ENCODE measurements at regions not wholly inside any gene's neighbourhood (a gene's known extent, or its start where the extent isn't known, plus 50 kb on each side); places are given as distances from the start of the nearest gene placed in this dataset.
"Not testable (repeated sequence)": the region's sequence is repeated elsewhere in the genome, so short reads cannot be mapped to it uniquely, and the experiment has no call there.

DNA sequence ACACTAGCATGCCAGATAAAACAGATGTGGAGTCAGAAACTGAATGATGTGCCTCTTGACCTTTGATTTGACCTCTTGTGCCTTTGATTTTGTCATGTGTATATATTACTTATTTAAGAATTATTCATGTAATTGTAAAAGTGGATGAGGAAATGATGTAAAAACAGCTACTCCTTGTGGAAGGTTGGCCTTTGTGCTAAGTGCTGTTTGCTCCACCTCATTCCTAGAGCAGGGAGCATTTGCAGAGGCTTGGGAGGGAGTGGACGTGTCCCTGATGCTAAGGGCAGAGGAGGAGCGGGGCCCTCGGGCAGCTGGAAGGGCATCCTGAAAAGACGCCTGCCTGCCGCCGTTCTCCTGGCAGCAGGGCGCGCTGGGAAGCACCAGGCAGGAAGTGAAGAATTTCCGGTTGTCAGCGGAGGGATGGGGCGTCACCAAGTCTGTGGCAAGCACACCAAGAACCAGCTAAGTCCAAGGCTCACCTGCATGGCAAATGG lies 197.6 kb upstream of the ZNF32 start:
- Histone ChIP-seq H3K27ac (ENCODE audit: low read length) (no peak overlapping the region), H3K9me3 (ENCODE audit: control insufficient read depth in 1 of 2, low read length in 2 of 2) (no peaks in the 10 kb centered on the region), H3K4me3 (ENCODE audit: low read depth in 1 of 2, low read length in 2 of 2) (no peak overlapping the region), H3K36me3 (ENCODE audit: control insufficient read depth in 1 of 2, insufficient read depth in 2 of 2, low read length in 2 of 2) (no peaks in the 10 kb centered on the region), H3K27me3 (ENCODE audit: low read depth, low read length) (no peaks in the 10 kb centered on the region), H3K4me1 (ENCODE audit: control insufficient read depth in 1 of 2, insufficient read depth in 2 of 2, low read length in 2 of 2) (no peaks in the 10 kb centered on the region)

DNA sequence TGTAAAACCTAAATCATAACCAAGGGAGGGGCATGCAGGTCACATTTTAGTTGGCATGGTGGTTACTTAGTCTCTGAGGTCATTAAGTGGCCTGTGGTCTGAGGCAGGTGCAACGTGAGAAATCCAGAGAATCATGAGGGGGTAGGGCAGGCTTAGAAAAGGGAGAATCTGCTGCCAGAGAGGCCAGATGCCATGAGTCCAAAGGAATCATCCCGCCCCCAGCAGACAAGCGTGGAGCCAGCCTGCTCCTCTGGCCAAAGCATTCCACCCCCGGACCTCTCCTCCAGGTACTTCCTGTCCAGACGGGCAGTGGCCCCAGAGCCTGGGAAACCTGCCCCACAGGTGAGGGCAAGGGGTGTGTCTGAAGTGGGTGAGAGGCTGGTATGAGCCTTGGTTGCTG lies 196.4 kb upstream of the ZNF32 start:
- H3K4me1 ChIP-seq (ENCODE audit: control insufficient read depth in 1 of 2, insufficient read depth in 2 of 2, low read length in 2 of 2) = no peaks in the 10 kb centered on the region
- H3K9me3 ChIP-seq (ENCODE audit: control insufficient read depth in 1 of 2, low read length in 2 of 2) = no peaks in the 10 kb centered on the region
- H3K27ac ChIP-seq (ENCODE audit: low read length) = no peak overlapping the region
- H3K36me3 ChIP-seq (ENCODE audit: control insufficient read depth in 1 of 2, insufficient read depth in 2 of 2, low read length in 2 of 2) = no peaks in the 10 kb centered on the region
- H3K27me3 ChIP-seq (ENCODE audit: low read depth, low read length) = no peaks in the 10 kb centered on the region
- H3K4me3 ChIP-seq (ENCODE audit: low read depth in 1 of 2, low read length in 2 of 2) = no peak overlapping the region

GRCh38 chr10:43844221-43844620 lies 195.5 kb upstream of the ZNF32 start:
- H3K27me3 ChIP-seq (ENCODE audit: low read depth, low read length) = no peaks in the 10 kb centered on the region
- no peak overlapping the region for H3K27ac ChIP-seq (ENCODE audit: low read length)
- H3K4me1 ChIP-seq (ENCODE audit: control insufficient read depth in 1 of 2, insufficient read depth in 2 of 2, low read length in 2 of 2) = no peaks in the 10 kb centered on the region
- no peak overlapping the region for H3K4me3 ChIP-seq (ENCODE audit: low read depth in 1 of 2, low read length in 2 of 2)
- H3K36me3 ChIP-seq (ENCODE audit: control insufficient read depth in 1 of 2, insufficient read depth in 2 of 2, low read length in 2 of 2) = no peaks in the 10 kb centered on the region
- no peaks in the 10 kb centered on the region for H3K9me3 ChIP-seq (ENCODE audit: control insufficient read depth in 1 of 2, low read length in 2 of 2)

DNA sequence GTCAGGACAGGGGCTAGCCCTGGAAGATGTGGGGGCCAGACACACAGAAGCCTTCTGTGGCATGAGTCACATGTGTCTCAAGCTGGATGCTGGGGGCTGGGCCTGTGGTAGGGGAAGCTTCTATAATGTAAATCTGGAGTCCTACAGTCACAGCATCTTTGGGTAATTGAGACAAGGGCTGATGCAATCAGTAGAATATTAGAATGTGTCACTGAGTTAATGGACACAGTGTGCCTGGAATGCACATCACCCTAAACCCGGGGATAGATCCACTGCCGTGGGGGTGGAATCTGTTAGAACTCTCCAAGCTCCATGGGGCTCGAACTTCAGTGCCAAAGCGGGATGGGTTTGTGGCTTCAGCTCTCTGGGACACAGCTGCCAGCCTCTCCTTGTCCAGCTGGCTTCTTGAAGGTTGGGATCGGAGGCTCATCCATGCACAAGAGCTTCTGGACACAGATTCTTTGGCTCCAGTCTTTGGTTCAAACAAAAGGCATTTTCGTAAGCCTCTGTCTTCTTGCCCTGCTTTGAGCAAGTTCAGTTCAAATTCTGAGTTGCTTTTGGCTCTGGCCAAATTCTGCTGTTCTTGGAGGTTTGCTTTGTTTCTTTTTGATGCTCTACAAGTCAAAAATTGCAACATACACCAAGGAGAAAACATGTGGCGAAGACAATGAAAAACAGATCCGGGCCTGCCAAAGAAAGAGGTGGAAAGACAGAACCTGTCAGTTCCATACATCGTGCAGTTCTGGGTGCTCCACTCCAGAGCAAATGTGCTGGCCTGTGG lies 194.8 kb upstream of the ZNF32 start:
- Histone ChIP-seq H3K4me1 (ENCODE audit: control insufficient read depth in 1 of 2, insufficient read depth in 2 of 2, low read length in 2 of 2) (no peaks in the 10 kb centered on the region), H3K27ac (ENCODE audit: low read length) (no peak overlapping the region), H3K27me3 (ENCODE audit: low read depth, low read length) (no peaks in the 10 kb centered on the region), H3K36me3 (ENCODE audit: control insufficient read depth in 1 of 2, insufficient read depth in 2 of 2, low read length in 2 of 2) (no peaks in the 10 kb centered on the region), H3K4me3 (ENCODE audit: low read depth in 1 of 2, low read length in 2 of 2) (no peak overlapping the region), H3K9me3 (ENCODE audit: control insufficient read depth in 1 of 2, low read length in 2 of 2) (no peaks in the 10 kb centered on the region)

DNA sequence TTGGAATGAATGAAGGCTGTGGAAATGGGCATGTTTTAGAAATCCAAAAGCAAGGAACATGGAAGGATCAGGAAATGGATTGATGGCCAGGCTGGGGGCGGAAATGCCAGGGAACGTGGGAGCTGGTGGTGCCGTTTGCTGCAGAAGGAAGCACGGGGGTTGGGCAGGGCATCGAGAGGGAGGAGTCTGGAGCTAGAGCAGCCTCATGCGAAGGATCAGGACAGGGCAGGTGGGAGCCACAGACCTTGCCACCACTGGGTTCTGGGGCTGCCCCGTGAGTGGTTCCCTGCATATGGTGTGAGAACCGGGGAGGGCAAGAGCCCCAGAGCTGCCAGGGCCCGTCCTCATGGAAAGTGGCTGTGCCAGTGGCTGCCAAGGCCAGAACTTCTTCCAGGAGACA lies 193.8 kb upstream of the ZNF32 start:
- H3K27me3 ChIP-seq (ENCODE audit: low read depth, low read length) = no peaks in the 10 kb centered on the region
- H3K27ac ChIP-seq (ENCODE audit: low read length) = no peak overlapping the region
- no peaks in the 10 kb centered on the region for H3K4me1 ChIP-seq (ENCODE audit: control insufficient read depth in 1 of 2, insufficient read depth in 2 of 2, low read length in 2 of 2)
- no peaks in the 10 kb centered on the region for H3K36me3 ChIP-seq (ENCODE audit: control insufficient read depth in 1 of 2, insufficient read depth in 2 of 2, low read length in 2 of 2)
- no peaks in the 10 kb centered on the region for H3K9me3 ChIP-seq (ENCODE audit: control insufficient read depth in 1 of 2, low read length in 2 of 2)
- H3K4me3 ChIP-seq (ENCODE audit: low read depth in 1 of 2, low read length in 2 of 2) = no peak overlapping the region

GRCh38 chr10:43842072-43842471 lies 193.4 kb upstream of the ZNF32 start:
- no peak overlapping the region for H3K27ac ChIP-seq (ENCODE audit: low read length)
- no peaks in the 10 kb centered on the region for H3K4me1 ChIP-seq (ENCODE audit: control insufficient read depth in 1 of 2, insufficient read depth in 2 of 2, low read length in 2 of 2)
- H3K4me3 ChIP-seq (ENCODE audit: low read depth in 1 of 2, low read length in 2 of 2) = no peak overlapping the region
- no peaks in the 10 kb centered on the region for H3K27me3 ChIP-seq (ENCODE audit: low read depth, low read length)
- no peaks in the 10 kb centered on the region for H3K9me3 ChIP-seq (ENCODE audit: control insufficient read depth in 1 of 2, low read length in 2 of 2)
- no peaks in the 10 kb centered on the region for H3K36me3 ChIP-seq (ENCODE audit: control insufficient read depth in 1 of 2, insufficient read depth in 2 of 2, low read length in 2 of 2)

- H3K27me3 ChIP-seq (ENCODE audit: low read depth, low read length) = no peaks in the 10 kb centered on the region
- H3K4me3 ChIP-seq (ENCODE audit: low read depth in 1 of 2, low read length in 2 of 2) = no peak overlapping the region
- no peak overlapping the region for H3K27ac ChIP-seq (ENCODE audit: low read length)
- peaks cover 0 to 4% of the 10 kb centered on the region in 2 donors for H3K9me3 ChIP-seq (ENCODE audit: control insufficient read depth in 1 of 2, low read length in 2 of 2)
- H3K4me1 ChIP-seq (ENCODE audit: control insufficient read depth in 1 of 2, insufficient read depth in 2 of 2, low read length in 2 of 2) = no peaks in the 10 kb centered on the region
- no peaks in the 10 kb centered on the region for H3K36me3 ChIP-seq (ENCODE audit: control insufficient read depth in 1 of 2, insufficient read depth in 2 of 2, low read length in 2 of 2)
These were observed 191.3 kb upstream of the ZNF32 start for GRCh38 chr10:43839973-43840372.

GRCh38 chr10:43834751-43835150 lies 186.1 kb upstream of the ZNF32 start:
- not testable (repeated sequence) for H3K36me3 ChIP-seq (ENCODE audit: control insufficient read depth in 1 of 2, insufficient read depth in 2 of 2, low read length in 2 of 2); H3K4me1 ChIP-seq (ENCODE audit: control insufficient read depth in 1 of 2, insufficient read depth in 2 of 2, low read length in 2 of 2); H3K9me3 ChIP-seq (ENCODE audit: control insufficient read depth in 1 of 2, low read length in 2 of 2); H3K27ac ChIP-seq (ENCODE audit: low read length); H3K4me3 ChIP-seq (ENCODE audit: low read depth in 1 of 2, low read length in 2 of 2); H3K27me3 ChIP-seq (ENCODE audit: low read depth, low read length)

DNA sequence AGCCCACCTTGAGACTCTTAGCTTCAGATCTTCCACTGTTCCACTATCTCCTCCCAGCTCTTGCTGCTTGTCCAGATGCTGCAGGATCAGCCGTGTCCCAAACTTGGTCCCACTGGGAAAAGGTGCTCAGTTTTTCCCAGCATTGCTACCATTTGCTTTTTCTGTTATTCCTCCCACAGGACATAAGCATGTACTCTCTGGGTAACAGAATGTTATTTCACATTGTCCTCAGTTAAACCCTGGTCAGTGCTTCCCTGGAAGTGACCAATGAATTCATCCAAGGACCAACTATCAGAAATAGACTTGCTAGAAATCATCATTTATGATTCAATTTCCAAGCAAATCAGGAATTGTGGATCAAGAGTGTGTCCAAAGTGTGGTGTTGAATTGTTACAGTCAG lies 179.2 kb upstream of the ZNF32 start:
- H3K27ac ChIP-seq (ENCODE audit: low read length) = no peak overlapping the region
- H3K4me3 ChIP-seq (ENCODE audit: low read depth in 1 of 2, low read length in 2 of 2) = no peak overlapping the region

DNA sequence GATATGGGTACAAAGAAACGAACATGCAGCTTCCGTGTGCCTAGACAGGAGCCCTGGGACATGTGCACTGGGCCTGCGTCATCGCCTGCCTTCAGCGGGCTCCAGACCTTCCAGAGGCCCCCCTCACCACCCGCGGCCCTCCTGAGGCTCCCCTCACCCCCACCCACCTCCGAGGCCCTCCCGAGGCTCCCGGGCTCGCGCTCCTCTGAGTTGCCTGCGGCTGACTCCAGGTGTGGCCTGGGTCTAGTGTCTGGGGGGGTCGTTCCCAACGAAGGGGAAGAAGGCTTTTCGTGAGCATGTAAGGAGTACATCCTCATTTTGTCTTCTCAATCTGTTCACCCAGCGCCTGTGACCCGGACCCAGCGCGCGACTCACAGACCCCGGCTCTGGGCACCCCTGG lies 177.3 kb upstream of the ZNF32 start:
- Histone ChIP-seq H3K4me1 (ENCODE audit: control insufficient read depth in 1 of 2, insufficient read depth in 2 of 2, low read length in 2 of 2) (no peaks in the 10 kb centered on the region), H3K9me3 (ENCODE audit: control insufficient read depth in 1 of 2, low read length in 2 of 2) (no peaks in the 10 kb centered on the region), H3K4me3 (ENCODE audit: low read depth in 1 of 2, low read length in 2 of 2) (no peak overlapping the region), H3K27ac (ENCODE audit: low read length) (no peak overlapping the region), H3K27me3 (ENCODE audit: low read depth, low read length) (no peaks in the 10 kb centered on the region), H3K36me3 (ENCODE audit: control insufficient read depth in 1 of 2, insufficient read depth in 2 of 2, low read length in 2 of 2) (no peaks in the 10 kb centered on the region)

More for the DNA sequence above, 179.2 kb upstream of the ZNF32 start:
- Histone ChIP-seq H3K4me1 (ENCODE audit: control insufficient read depth in 1 of 2, insufficient read depth in 2 of 2, low read length in 2 of 2) (no peaks in the 10 kb centered on the region), H3K27me3 (ENCODE audit: low read depth, low read length) (no peaks in the 10 kb centered on the region), H3K36me3 (ENCODE audit: control insufficient read depth in 1 of 2, insufficient read depth in 2 of 2, low read length in 2 of 2) (no peaks in the 10 kb centered on the region), H3K9me3 (ENCODE audit: control insufficient read depth in 1 of 2, low read length in 2 of 2) (no peaks in the 10 kb centered on the region)

DNA sequence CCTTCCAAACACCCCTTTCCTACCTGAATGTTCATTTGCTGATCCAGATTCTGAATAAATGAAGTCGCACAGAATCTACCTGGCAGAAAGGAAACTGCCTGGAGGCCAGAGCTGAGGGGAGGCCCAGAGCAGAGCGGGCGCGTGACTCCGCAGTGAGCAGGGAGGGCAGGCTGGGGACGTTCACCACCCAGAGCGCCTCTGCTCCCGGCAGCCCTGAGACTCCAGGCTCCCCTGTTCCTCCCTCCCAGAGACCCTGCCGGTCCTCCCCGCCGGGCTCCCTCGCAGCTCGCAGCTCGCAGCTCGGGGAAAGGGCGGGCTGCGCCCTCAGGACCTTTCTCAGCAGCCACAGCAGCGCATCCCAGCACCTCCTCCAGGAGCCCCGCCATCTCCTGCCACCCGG lies 176.7 kb upstream of the ZNF32 start:
- no peaks in the 10 kb centered on the region for H3K9me3 ChIP-seq (ENCODE audit: control insufficient read depth in 1 of 2, low read length in 2 of 2)
- H3K36me3 ChIP-seq (ENCODE audit: control insufficient read depth in 1 of 2, insufficient read depth in 2 of 2, low read length in 2 of 2) = no peaks in the 10 kb centered on the region
- no peaks in the 10 kb centered on the region for H3K4me1 ChIP-seq (ENCODE audit: control insufficient read depth in 1 of 2, insufficient read depth in 2 of 2, low read length in 2 of 2)
- no peak overlapping the region for H3K27ac ChIP-seq (ENCODE audit: low read length)
- H3K27me3 ChIP-seq (ENCODE audit: low read depth, low read length) = no peaks in the 10 kb centered on the region
- no peak overlapping the region for H3K4me3 ChIP-seq (ENCODE audit: low read depth in 1 of 2, low read length in 2 of 2)

DNA sequence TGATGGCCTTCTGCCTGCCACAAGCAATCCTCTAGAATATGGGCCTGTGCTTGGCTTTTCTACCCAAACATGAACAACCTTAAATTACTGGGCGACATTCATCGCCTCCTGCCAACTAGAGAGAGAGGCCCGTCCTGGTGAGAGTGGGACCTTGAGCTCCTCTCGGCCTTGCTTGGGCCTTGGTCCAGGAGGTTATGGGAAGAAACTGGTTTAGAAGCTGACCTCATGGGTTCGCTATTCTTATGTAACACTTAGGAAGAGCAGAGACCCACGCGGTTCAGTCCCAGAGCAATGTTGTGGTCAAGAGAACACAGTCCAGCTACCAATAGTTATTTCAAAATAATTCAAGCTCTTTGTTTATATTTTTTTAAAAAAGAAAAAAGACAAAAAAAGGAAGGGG lies 176.3 kb upstream of the ZNF32 start:
- Histone ChIP-seq H3K4me1 (ENCODE audit: control insufficient read depth in 1 of 2, insufficient read depth in 2 of 2, low read length in 2 of 2) (no peaks in the 10 kb centered on the region), H3K36me3 (ENCODE audit: control insufficient read depth in 1 of 2, insufficient read depth in 2 of 2, low read length in 2 of 2) (no peaks in the 10 kb centered on the region), H3K27me3 (ENCODE audit: low read depth, low read length) (no peaks in the 10 kb centered on the region), H3K4me3 (ENCODE audit: low read depth in 1 of 2, low read length in 2 of 2) (no peak overlapping the region), H3K27ac (ENCODE audit: low read length) (no peak overlapping the region), H3K9me3 (ENCODE audit: control insufficient read depth in 1 of 2, low read length in 2 of 2) (no peaks in the 10 kb centered on the region)
